ENCODE measurements at regions not wholly inside any gene's neighbourhood (a gene's known extent, or its start where the extent isn't known, plus 50 kb on each side); places are given as distances from the start of the nearest gene placed in this dataset.

DNA sequence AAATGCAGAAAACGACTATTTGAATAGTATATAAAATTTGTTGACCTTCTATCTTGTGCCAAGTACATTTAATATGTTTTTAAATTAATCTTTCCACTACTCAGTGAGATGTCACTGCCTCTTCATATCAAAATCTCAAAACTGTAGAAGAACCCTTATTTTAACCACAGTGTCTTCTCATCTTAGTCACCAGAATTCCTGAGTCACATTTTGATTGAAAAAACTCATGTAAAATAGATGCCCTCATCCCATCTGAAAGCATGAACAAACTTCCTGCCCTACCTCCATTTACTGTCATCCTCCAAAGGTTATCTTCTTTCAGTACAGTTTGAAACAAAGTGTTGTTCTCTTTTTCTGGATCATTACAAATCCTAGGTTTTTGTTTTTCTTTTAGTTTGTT is 1215.4 kb downstream of the PCDH9 start:
- no peaks in the 10 kb centered on the region for H3K36me3 ChIP-seq (ENCODE audit: control insufficient read depth, low read length)
- no peaks in the 10 kb centered on the region; the same call in 1 of the 2 replicates for H3K9me3 ChIP-seq (ENCODE audit: control insufficient read depth, insufficient read depth, low read length)
- H4K20me1 ChIP-seq (ENCODE audit: control insufficient read depth, insufficient read depth, low read depth, low read length): no peaks in the 10 kb centered on the region
- TF ChIP-seq EZH2phosphoT487 (IDR thresholded peaks at IDR 0.05; ENCODE audit: borderline replicate concordance, low read length): no peak
- TF ChIP-seq, protein P1, sequence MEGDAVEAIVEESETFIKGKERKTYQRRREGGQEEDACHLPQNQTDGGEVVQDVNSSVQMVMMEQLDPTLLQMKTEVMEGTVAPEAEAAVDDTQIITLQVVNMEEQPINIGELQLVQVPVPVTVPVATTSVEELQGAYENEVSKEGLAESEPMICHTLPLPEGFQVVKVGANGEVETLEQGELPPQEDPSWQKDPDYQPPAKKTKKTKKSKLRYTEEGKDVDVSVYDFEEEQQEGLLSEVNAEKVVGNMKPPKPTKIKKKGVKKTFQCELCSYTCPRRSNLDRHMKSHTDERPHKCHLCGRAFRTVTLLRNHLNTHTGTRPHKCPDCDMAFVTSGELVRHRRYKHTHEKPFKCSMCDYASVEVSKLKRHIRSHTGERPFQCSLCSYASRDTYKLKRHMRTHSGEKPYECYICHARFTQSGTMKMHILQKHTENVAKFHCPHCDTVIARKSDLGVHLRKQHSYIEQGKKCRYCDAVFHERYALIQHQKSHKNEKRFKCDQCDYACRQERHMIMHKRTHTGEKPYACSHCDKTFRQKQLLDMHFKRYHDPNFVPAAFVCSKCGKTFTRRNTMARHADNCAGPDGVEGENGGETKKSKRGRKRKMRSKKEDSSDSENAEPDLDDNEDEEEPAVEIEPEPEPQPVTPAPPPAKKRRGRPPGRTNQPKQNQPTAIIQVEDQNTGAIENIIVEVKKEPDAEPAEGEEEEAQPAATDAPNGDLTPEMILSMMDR (IDR thresholded peaks at IDR 0.05; ENCODE audit: low read depth, low read length, poor library complexity, severe bottlenecking): no peak
- H3K27me3 ChIP-seq (ENCODE audit: control insufficient read depth, low read length): no peaks in the 10 kb centered on the region
- no peaks in the 10 kb centered on the region for H3K9me2 ChIP-seq (replicated peaks; ENCODE audit: control insufficient read depth, low read length)
- H3K4me3 ChIP-seq (ENCODE audit: low read length): no peak overlapping the region
- no peaks in the 10 kb centered on the region for H3F3A ChIP-seq (ENCODE audit: control insufficient read depth, insufficient read depth)
- H3K4me2 ChIP-seq (ENCODE audit: low read length): no peak overlapping the region
- H3K27ac ChIP-seq (ENCODE audit: low read depth, low read length): no peak overlapping the region
- H3K4me1 ChIP-seq (ENCODE audit: control insufficient read depth, low read length): no peaks in the 10 kb centered on the region
- no peaks in the 10 kb centered on the region for H3K79me2 ChIP-seq (ENCODE audit: control insufficient read depth, low read length)

DNA sequence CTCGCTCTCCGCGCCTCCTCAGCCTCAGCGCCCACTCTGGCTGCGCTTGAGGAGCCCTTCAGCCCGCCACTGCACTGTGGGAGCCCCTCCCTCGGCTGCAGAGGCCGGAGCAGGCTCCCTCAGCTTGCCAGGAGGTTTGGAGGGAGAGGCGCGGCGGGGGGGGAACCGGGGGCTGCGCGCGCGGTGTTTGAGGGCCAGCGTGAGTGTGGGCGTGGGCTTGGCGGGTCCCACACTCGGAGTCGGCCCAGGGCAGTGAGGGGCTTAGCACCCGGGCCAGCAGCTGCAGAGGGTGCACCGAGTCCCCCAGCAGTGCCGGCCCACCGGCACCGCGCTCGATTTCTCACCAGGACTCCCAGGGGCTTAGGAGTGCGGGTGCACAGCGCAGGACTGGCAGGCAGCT is 1220.9 kb downstream of the PCDH9 start:
- Histone ChIP-seq H3K9me2 (replicated peaks; ENCODE audit: control insufficient read depth, low read length) (no peaks in the 10 kb centered on the region), H3K27ac (ENCODE audit: low read depth, low read length) (no peak overlapping the region), H3K4me2 (ENCODE audit: low read length) (no peak overlapping the region), H3K36me3 (ENCODE audit: control insufficient read depth, low read length) (no peaks in the 10 kb centered on the region), H4K20me1 (ENCODE audit: control insufficient read depth, insufficient read depth, low read depth, low read length) (no peaks in the 10 kb centered on the region), H3K79me2 (ENCODE audit: control insufficient read depth, low read length) (no peaks in the 10 kb centered on the region), H3K9me3 (ENCODE audit: control insufficient read depth, insufficient read depth, low read length) (no peaks in the 10 kb centered on the region; the same call in 1 of the 2 replicates), H3K4me3 (ENCODE audit: low read length) (no peak overlapping the region), H3K4me1 (ENCODE audit: control insufficient read depth, low read length) (no peaks in the 10 kb centered on the region), H3F3A (ENCODE audit: control insufficient read depth, insufficient read depth) (no peaks in the 10 kb centered on the region), H3K27me3 (ENCODE audit: control insufficient read depth, low read length) (no peaks in the 10 kb centered on the region)
- TF ChIP-seq, protein P1 (IDR thresholded peaks at IDR 0.05; ENCODE audit: low read depth, low read length, poor library complexity, severe bottlenecking): no peak
- TF ChIP-seq EZH2phosphoT487 (IDR thresholded peaks at IDR 0.05; ENCODE audit: borderline replicate concordance, low read length): no peak

DNA sequence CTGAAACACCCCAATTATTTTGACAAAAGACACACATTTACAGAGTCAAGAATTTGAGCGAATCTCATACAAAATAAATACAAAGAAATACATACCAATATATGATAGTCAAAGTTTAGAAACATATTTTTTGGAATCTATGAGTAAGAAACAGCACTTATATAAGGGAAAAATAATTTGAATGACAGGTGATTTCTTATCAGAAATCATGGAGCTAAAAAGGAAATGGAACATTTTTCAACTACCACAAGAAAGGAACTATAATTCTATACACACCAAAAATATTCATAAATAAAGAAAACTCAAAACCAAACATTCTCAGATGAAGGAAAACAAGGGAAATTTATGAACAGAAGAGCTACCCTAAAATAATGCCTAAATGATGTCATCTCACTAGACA is 1226.6 kb downstream of the PCDH9 start:
- no peaks in the 10 kb centered on the region for H4K20me1 ChIP-seq (ENCODE audit: control insufficient read depth, insufficient read depth, low read depth, low read length)
- H3K27ac ChIP-seq (ENCODE audit: low read depth, low read length): no peak overlapping the region
- H3F3A ChIP-seq (ENCODE audit: control insufficient read depth, insufficient read depth): no peaks in the 10 kb centered on the region
- no peaks in the 10 kb centered on the region for H3K79me2 ChIP-seq (ENCODE audit: control insufficient read depth, low read length)
- TF ChIP-seq EZH2phosphoT487 (IDR thresholded peaks at IDR 0.05; ENCODE audit: borderline replicate concordance, low read length): no peak
- TF ChIP-seq, protein P1 (IDR thresholded peaks at IDR 0.05; ENCODE audit: low read depth, low read length, poor library complexity, severe bottlenecking): no peak
- peaks cover 3% of the 10 kb centered on the region; the same call in 1 of the 2 replicates for H3K9me3 ChIP-seq (ENCODE audit: control insufficient read depth, insufficient read depth, low read length)
- H3K4me3 ChIP-seq (ENCODE audit: low read length): no peak overlapping the region
- H3K27me3 ChIP-seq (ENCODE audit: control insufficient read depth, low read length): no peaks in the 10 kb centered on the region
- no peak overlapping the region for H3K4me2 ChIP-seq (ENCODE audit: low read length)
- H3K36me3 ChIP-seq (ENCODE audit: control insufficient read depth, low read length): no peaks in the 10 kb centered on the region
- no peaks in the 10 kb centered on the region for H3K9me2 ChIP-seq (replicated peaks; ENCODE audit: control insufficient read depth, low read length)
- H3K4me1 ChIP-seq (ENCODE audit: control insufficient read depth, low read length): no peaks in the 10 kb centered on the region
